ENCODE measurements at regions not wholly inside any gene's neighbourhood (a gene's known extent, or its start where the extent isn't known, plus 50 kb on each side); places are given as distances from the start of the nearest gene placed in this dataset.

GRCh38 chr10:123428391-123428790 lies 237.8 kb upstream of the GPR26 start:
- no peak for DNase-seq
- no peak for ATAC-seq
- intact Hi-C loops (cut with DNase I, micrococcal nuclease): no loop called here

GRCh38 chr10:123429706-123430221 lies 236.4 kb upstream of the GPR26 start:
- intact Hi-C loops (cut with DNase I, micrococcal nuclease): no loop called here
- ATAC-seq (no peak), DNase-seq (no peak)

- intact Hi-C loops (cut with DNase I, micrococcal nuclease): no loop called here
- no peak for DNase-seq
- no peak for ATAC-seq
These were observed 232.6 kb upstream of the GPR26 start for GRCh38 chr10:123433539-123433938.

GRCh38 chr10:123434435-123435039 lies 231.6 kb upstream of the GPR26 start:
- no peak for ATAC-seq
- intact Hi-C loops (cut with DNase I, micrococcal nuclease): no loop called here
- no peak for DNase-seq

GRCh38 chr10:123442901-123443300 lies 223.3 kb upstream of the GPR26 start:
- DNase-seq (no peak), ATAC-seq (no peak)
- intact Hi-C loops (cut with DNase I, micrococcal nuclease): no loop called here

- no peak for DNase-seq
- no peak for ATAC-seq
- intact Hi-C loops (cut with DNase I, micrococcal nuclease): no loop called here
These were observed 222.2 kb upstream of the GPR26 start for GRCh38 chr10:123443924-123444323.

- no peak for ATAC-seq
- DNase-seq: no peak
- intact Hi-C loops (cut with DNase I, micrococcal nuclease): no loop called here
These were observed 220.8 kb upstream of the GPR26 start for GRCh38 chr10:123445261-123445775.

- ATAC-seq (no peak), DNase-seq (no peak)
- intact Hi-C loops (cut with DNase I, micrococcal nuclease): no loop called here
These were observed 219.6 kb upstream of the GPR26 start for GRCh38 chr10:123446449-123447156.

GRCh38 chr10:123449234-123449962 lies 216.8 kb upstream of the GPR26 start:
- no peak for ATAC-seq
- intact Hi-C loops (cut with DNase I, micrococcal nuclease): no loop called here
- no peak for DNase-seq

- no peak for DNase-seq
- ATAC-seq: no peak
- intact Hi-C loops (cut with DNase I, micrococcal nuclease): no loop called here
These were observed 215.1 kb upstream of the GPR26 start for GRCh38 chr10:123450956-123451605.

- no peak for DNase-seq
- intact Hi-C loops (cut with DNase I, micrococcal nuclease): no loop called here
- ATAC-seq: no peak
These were observed 214.4 kb upstream of the GPR26 start for GRCh38 chr10:123451618-123452245.

GRCh38 chr10:123454987-123455386 lies 211.2 kb upstream of the GPR26 start:
- ATAC-seq: no peak
- no peak for DNase-seq

GRCh38 chr10:123455861-123456260 lies 210.3 kb upstream of the GPR26 start:
- ATAC-seq: no peak
- no peak for DNase-seq

More at GRCh38 chr10:123454987-123455386, 211.2 kb upstream of the GPR26 start:
- intact Hi-C loops (cut with DNase I, micrococcal nuclease): no loop called here

GRCh38 chr10:123458933-123459332 lies 207.2 kb upstream of the GPR26 start:
- no peak for ATAC-seq
- no peak for DNase-seq
- intact Hi-C loops (cut with DNase I, micrococcal nuclease): no loop called here

More at GRCh38 chr10:123455861-123456260, 210.3 kb upstream of the GPR26 start:
- intact Hi-C loops (cut with DNase I, micrococcal nuclease): no loop called here

- no peak for ATAC-seq
These were observed 206.6 kb upstream of the GPR26 start for GRCh38 chr10:123459371-123460091.

GRCh38 chr10:123462246-123462645 lies 203.9 kb upstream of the GPR26 start:
- ATAC-seq (no peak), DNase-seq (no peak)
- intact Hi-C loops (cut with DNase I, micrococcal nuclease): no loop called here

More at GRCh38 chr10:123459371-123460091, 206.6 kb upstream of the GPR26 start:
- intact Hi-C loops (cut with DNase I, micrococcal nuclease): no loop called here
- no peak for DNase-seq

GRCh38 chr10:123462756-123463155 lies 203.4 kb upstream of the GPR26 start:
- intact Hi-C loops (cut with DNase I, micrococcal nuclease): no loop called here
- ATAC-seq: no peak
- no peak for DNase-seq

GRCh38 chr10:123463181-123463580 lies 203.0 kb upstream of the GPR26 start:
- no peak for ATAC-seq
- no peak for DNase-seq
- intact Hi-C loops (cut with DNase I, micrococcal nuclease): no loop called here

Data from left colon (tissue), 2 donors.